ENCODE measurements at regions not wholly inside any gene's neighbourhood (a gene's known extent, or its start where the extent isn't known, plus 50 kb on each side); places are given as distances from the start of the nearest gene placed in this dataset.

GRCh38 chr6:6858533-6858982 is 249.2 kb upstream of the RREB1 start:
- DNase-seq = no peak
- H3K9me3 ChIP-seq = no peaks in the 10 kb centered on the region
- H3K36me3 ChIP-seq = no peaks in the 10 kb centered on the region
- TF ChIP-seq CTCF (IDR thresholded peaks at IDR 0.05) (no peak), POLR2AphosphoS5 (IDR thresholded peaks at IDR 0.05) (no peak), POLR2A (IDR thresholded peaks at IDR 0.05) (no peak), EP300 (IDR thresholded peaks at IDR 0.05) (no peak)
- no peaks in the 10 kb centered on the region for H3K27me3 ChIP-seq
- WGBS, 2 donors = 75 to 90% methylated on average over 12 of the region's 12 CpGs
- no peak overlapping the region for H3K4me3 ChIP-seq
- peaks cover 0 to 9% (median 3%) of the 10 kb centered on the region in 4 donors for H3K4me1 ChIP-seq
- intact Hi-C loops (cut with DNase I) = no loop called here
- H3K27ac ChIP-seq = no peak overlapping the region

- TF ChIP-seq POLR2A (IDR thresholded peaks at IDR 0.05) (no peak), EP300 (IDR thresholded peaks at IDR 0.05) (no peak), CTCF (IDR thresholded peaks at IDR 0.05) (no peak)
- H3K27me3 ChIP-seq = no peaks in the 10 kb centered on the region
- peaks cover 0 to 9% (median 3%) of the 10 kb centered on the region in 4 donors for H3K4me1 ChIP-seq
- WGBS, 2 donors = 78 to 86% methylated on average over 5 of the region's 5 CpGs
- intact Hi-C loops (cut with DNase I) = no loop called here
- H3K9me3 ChIP-seq = no peaks in the 10 kb centered on the region
- no peak overlapping the region for H3K27ac ChIP-seq
- H3K36me3 ChIP-seq = no peaks in the 10 kb centered on the region
- H3K4me3 ChIP-seq = no peak overlapping the region
- no peak for DNase-seq
Observed at GRCh38 chr6:6859105-6859504, 248.7 kb upstream of the RREB1 start.

GRCh38 chr6:6859722-6860121 is 248.0 kb upstream of the RREB1 start:
- intact Hi-C loops (cut with DNase I) = no loop called here
- DNase-seq = no peak
- H3K4me1 ChIP-seq = peaks cover 0 to 9% (median 3%) of the 10 kb centered on the region in 4 donors
- H3K27ac ChIP-seq = no peak overlapping the region
- no peaks in the 10 kb centered on the region for H3K36me3 ChIP-seq
- 93 to 95% methylated on average over 5 of the region's 5 CpGs for WGBS, 2 donors
- H3K27me3 ChIP-seq = no peaks in the 10 kb centered on the region
- TF ChIP-seq POLR2A (IDR thresholded peaks at IDR 0.05) (no peak), EP300 (IDR thresholded peaks at IDR 0.05) (no peak), CTCF (IDR thresholded peaks at IDR 0.05) (no peak), POLR2AphosphoS5 (IDR thresholded peaks at IDR 0.05) (no peak)
- no peak overlapping the region for H3K4me3 ChIP-seq
- H3K9me3 ChIP-seq = no peaks in the 10 kb centered on the region

- no peaks in the 10 kb centered on the region for H3K27me3 ChIP-seq
- H3K4me3 ChIP-seq = no peak overlapping the region
- peaks cover 0 to 9% (median 3%) of the 10 kb centered on the region in 4 donors for H3K4me1 ChIP-seq
- H3K36me3 ChIP-seq = no peaks in the 10 kb centered on the region
- TF ChIP-seq POLR2AphosphoS5 (IDR thresholded peaks at IDR 0.05) (no peak), POLR2A (IDR thresholded peaks at IDR 0.05) (no peak), CTCF (IDR thresholded peaks at IDR 0.05) (no peak), EP300 (IDR thresholded peaks at IDR 0.05) (no peak)
- DNase-seq = no peak
- no peaks in the 10 kb centered on the region for H3K9me3 ChIP-seq
- H3K27ac ChIP-seq = no peak overlapping the region
- WGBS, 2 donors = 87 to 92% methylated on average over 9 of the region's 9 CpGs
- intact Hi-C loops (cut with DNase I) = no loop called here
Observed at GRCh38 chr6:6860863-6861262, 246.9 kb upstream of the RREB1 start.

- WGBS, 2 donors = 26 to 69% methylated on average over 6 of the region's 6 CpGs
Observed at GRCh38 chr6:6861351-6861894, 246.3 kb upstream of the RREB1 start.

More at GRCh38 chr6:6861351-6861894, 246.3 kb upstream of the RREB1 start:
- TF ChIP-seq CTCF (IDR thresholded peaks at IDR 0.05) (no peak), POLR2AphosphoS5 (IDR thresholded peaks at IDR 0.05) (no peak), EP300 (IDR thresholded peaks at IDR 0.05) (no peak), POLR2A (IDR thresholded peaks at IDR 0.05) (no peak)
- intact Hi-C loops (cut with DNase I) = no loop called here
- H3K4me3 ChIP-seq = no peak overlapping the region
- no peaks in the 10 kb centered on the region for H3K36me3 ChIP-seq
- no peaks in the 10 kb centered on the region for H3K9me3 ChIP-seq
- H3K27me3 ChIP-seq = no peaks in the 10 kb centered on the region
- no peak for DNase-seq
- H3K4me1 ChIP-seq = peaks cover 0 to 7% (median 2%) of the 10 kb centered on the region in 4 donors
- no peak overlapping the region for H3K27ac ChIP-seq
